SKM-1 treated with dmso at 0.1 percent for 144 hours (cell line): ENCODE measurements at regions not wholly inside any gene's neighbourhood (a gene's known extent, or its start where the extent isn't known, plus 50 kb on each side); places are given as distances from the start of the nearest gene placed in this dataset.
"Not testable (repeated sequence)": the region's sequence is repeated elsewhere in the genome, so short reads cannot be mapped to it uniquely, and the experiment has no call there.

Experiments
- DNase-seq: peaks from one replicate; lab custom pipeline; 2025; ENCODE audit not compliant: unreplicated experiment; lab: John Stamatoyannopoulos, UW

GRCh38 chrX:81348388-81348787 is 146.5 kb downstream of the SH3BGRL start:
- no peak for DNase-seq

- DNase-seq, result no peak
Measured at GRCh38 chrX:81354954-81355353, 153.1 kb downstream of the SH3BGRL start.

GRCh38 chrX:81355436-81355835 is 153.5 kb downstream of the SH3BGRL start:
- DNase-seq, result no peak

GRCh38 chrX:81367291-81367690 is 165.4 kb downstream of the SH3BGRL start:
- DNase-seq, result no peak

GRCh38 chrX:81377329-81377728 is 175.4 kb downstream of the SH3BGRL start:
- DNase-seq, result no peak

GRCh38 chrX:81378560-81378959 is 176.7 kb downstream of the SH3BGRL start:
- no peak for DNase-seq

- no peak for DNase-seq
Measured at GRCh38 chrX:81390237-81390636, 188.3 kb downstream of the SH3BGRL start.

- DNase-seq, result peak; percentile 4
Measured at GRCh38 chrX:81392396-81392795, 190.5 kb downstream of the SH3BGRL start.

GRCh38 chrX:81405781-81406180 is 203.9 kb downstream of the SH3BGRL start:
- DNase-seq, result no peak

- DNase-seq, result no peak
Measured at GRCh38 chrX:81411517-81411916, 209.6 kb downstream of the SH3BGRL start.

GRCh38 chrX:81412428-81412827 is 210.5 kb downstream of the SH3BGRL start:
- no peak for DNase-seq

GRCh38 chrX:81412857-81413256 is 211.0 kb downstream of the SH3BGRL start:
- DNase-seq, result not testable (repeated sequence)

GRCh38 chrX:81414630-81415029 is 212.7 kb downstream of the SH3BGRL start:
- DNase-seq, result no peak
